Fibroblast of lung (primary cell): ENCODE measurements at regions not wholly inside any gene's neighbourhood (a gene's known extent, or its start where the extent isn't known, plus 50 kb on each side); places are given as distances from the start of the nearest gene placed in this dataset.

ENCODE experiments used
- DNase-seq, 2 donors: peaks; one replicate each; pipeline versions ENCODE4 v3.0.0 to v3.0.0-alpha.2; 2010; ENCODE audit warnings: low read depth in 2 of 2
- H2AFZ ChIP-seq: 2 replicates; pipeline ENCODE4 v1.5.1; 2012; ENCODE audit warnings: low read length, control low read depth, inconsistent platforms
- H3K27ac ChIP-seq: 2 replicates; pipeline ENCODE4 v1.5.1; 2011; ENCODE audit warnings: low read length, control low read depth; ENCODE audit not compliant: insufficient read depth
- H3K27me3 ChIP-seq: 2 replicates; pipeline ENCODE4 v1.5.1; 2011; ENCODE audit warnings: mild to moderate bottlenecking, low read length; ENCODE audit not compliant: control insufficient read depth, insufficient read depth
- H3K36me3 ChIP-seq: 2 replicates; pipeline ENCODE4 v1.5.1; 2011; ENCODE audit warnings: low read length; ENCODE audit not compliant: control insufficient read depth, insufficient read depth
- H3K4me1 ChIP-seq: 2 replicates; pipeline ENCODE4 v1.5.1; 2011; ENCODE audit warnings: low read length; ENCODE audit not compliant: control insufficient read depth, insufficient read depth; ENCODE audit errors: extremely low read depth
- H3K4me2 ChIP-seq: 2 replicates; pipeline ENCODE4 v1.5.1; 2011; ENCODE audit warnings: low read length, control low read depth; ENCODE audit not compliant: insufficient read depth; ENCODE audit errors: extremely low read depth
- H3K4me3 ChIP-seq, 4 experiments: fragments of 200-600 bp in 1 of 4; sonication (generic) in 1 of 4; replicated peaks in 1 of 4; 2 replicates each; pipeline ENCODE4 v1.5.1; 2011 to 2016; ENCODE audit warnings: low read length in 4 of 4, low read depth in 3 of 4, mild to moderate bottlenecking in 3 of 4, control low read depth in 2 of 4, inconsistent platforms in 1 of 4, mixed read lengths in 1 of 4; ENCODE audit not compliant: insufficient read depth in 1 of 4; ENCODE audit errors: control extremely low read depth in 1 of 4
- H3K79me2 ChIP-seq: 2 replicates; pipeline ENCODE4 v1.5.1; 2012; ENCODE audit warnings: mild to moderate bottlenecking, low read length, inconsistent platforms; ENCODE audit not compliant: control insufficient read depth, insufficient read depth
- H3K9ac ChIP-seq: 2 replicates; pipeline ENCODE4 v1.5.1; 2011; ENCODE audit warnings: mild to moderate bottlenecking, low read length, control low read depth; ENCODE audit not compliant: insufficient read depth
- H3K9me3 ChIP-seq: 2 replicates; pipeline ENCODE4 v1.5.1; 2012; ENCODE audit warnings: low read depth, low read length; ENCODE audit not compliant: control insufficient read depth, insufficient read depth
- H4K20me1 ChIP-seq: 2 replicates; pipeline ENCODE4 v1.5.1; 2011; ENCODE audit warnings: low read length; ENCODE audit not compliant: control insufficient read depth, insufficient read depth; ENCODE audit errors: extremely low read depth
- EZH2 ChIP-seq: IDR thresholded peaks from 2 replicates; pipeline ENCODE4 v1.5.1; 2012; ENCODE audit warnings: low read length, control low read depth, mild to moderate bottlenecking; ENCODE audit errors: missing control alignments
- TF ChIP-seq, protein P1 (sequence below), 2 donors: IDR thresholded peaks in 1 of 2; conservative IDR thresholded peaks in 1 of 2; 1 replicate in 1 of 2; 2 replicates in 1 of 2; pipeline ENCODE4 v1.5.1; 2011 to 2012; ENCODE audit warnings: low read length in 2 of 2, control low read depth in 1 of 2, inconsistent platforms in 1 of 2, low read depth in 1 of 2, mild to moderate bottlenecking in 1 of 2

DNA sequence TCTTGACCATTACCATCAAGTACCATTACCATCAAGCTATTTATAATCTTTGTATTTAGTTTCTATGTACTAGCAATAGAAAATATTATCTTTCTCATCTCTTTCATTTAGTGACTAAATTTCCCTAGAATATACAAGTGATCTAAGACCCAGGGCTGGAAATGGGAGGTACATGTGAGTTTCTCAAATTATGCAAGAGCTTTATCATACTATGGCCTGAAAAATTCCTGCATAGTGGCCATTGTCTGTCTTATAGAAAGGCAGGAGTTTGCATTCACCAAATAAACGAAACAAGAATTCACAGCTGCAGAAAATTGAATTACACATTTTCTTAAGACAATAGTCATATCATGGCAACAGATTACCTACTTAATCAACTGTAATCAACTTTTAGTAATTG, 50.7 kb upstream of the HDAC9 start:
- no peaks in the 10 kb centered on the region for H3K4me1 ChIP-seq
- no peak overlapping the region for H3K9ac ChIP-seq
- no peak overlapping the region for H3K27ac ChIP-seq
- H3K4me2 ChIP-seq, result no peak overlapping the region
- H3K27me3 ChIP-seq, result no peaks in the 10 kb centered on the region
- no peak for DNase-seq
- TF ChIP-seq, protein P1, sequence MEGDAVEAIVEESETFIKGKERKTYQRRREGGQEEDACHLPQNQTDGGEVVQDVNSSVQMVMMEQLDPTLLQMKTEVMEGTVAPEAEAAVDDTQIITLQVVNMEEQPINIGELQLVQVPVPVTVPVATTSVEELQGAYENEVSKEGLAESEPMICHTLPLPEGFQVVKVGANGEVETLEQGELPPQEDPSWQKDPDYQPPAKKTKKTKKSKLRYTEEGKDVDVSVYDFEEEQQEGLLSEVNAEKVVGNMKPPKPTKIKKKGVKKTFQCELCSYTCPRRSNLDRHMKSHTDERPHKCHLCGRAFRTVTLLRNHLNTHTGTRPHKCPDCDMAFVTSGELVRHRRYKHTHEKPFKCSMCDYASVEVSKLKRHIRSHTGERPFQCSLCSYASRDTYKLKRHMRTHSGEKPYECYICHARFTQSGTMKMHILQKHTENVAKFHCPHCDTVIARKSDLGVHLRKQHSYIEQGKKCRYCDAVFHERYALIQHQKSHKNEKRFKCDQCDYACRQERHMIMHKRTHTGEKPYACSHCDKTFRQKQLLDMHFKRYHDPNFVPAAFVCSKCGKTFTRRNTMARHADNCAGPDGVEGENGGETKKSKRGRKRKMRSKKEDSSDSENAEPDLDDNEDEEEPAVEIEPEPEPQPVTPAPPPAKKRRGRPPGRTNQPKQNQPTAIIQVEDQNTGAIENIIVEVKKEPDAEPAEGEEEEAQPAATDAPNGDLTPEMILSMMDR (conservative IDR thresholded peaks at IDR 0.05 in 1 of 2, IDR thresholded peaks at IDR 0.05 in 1 of 2; ENCODE audit: low read depth in 1 of 2, low read length in 2 of 2), result no peak
- TF ChIP-seq EZH2, result no peak
- no peaks in the 10 kb centered on the region for H4K20me1 ChIP-seq
- H3K9me3 ChIP-seq, result no peaks in the 10 kb centered on the region
- no peaks in the 10 kb centered on the region for H3K36me3 ChIP-seq
- no peaks in the 10 kb centered on the region for H3K79me2 ChIP-seq
- H3K4me3 ChIP-seq, result no peak overlapping the region
- H2AFZ ChIP-seq, result no peak overlapping the region

DNA sequence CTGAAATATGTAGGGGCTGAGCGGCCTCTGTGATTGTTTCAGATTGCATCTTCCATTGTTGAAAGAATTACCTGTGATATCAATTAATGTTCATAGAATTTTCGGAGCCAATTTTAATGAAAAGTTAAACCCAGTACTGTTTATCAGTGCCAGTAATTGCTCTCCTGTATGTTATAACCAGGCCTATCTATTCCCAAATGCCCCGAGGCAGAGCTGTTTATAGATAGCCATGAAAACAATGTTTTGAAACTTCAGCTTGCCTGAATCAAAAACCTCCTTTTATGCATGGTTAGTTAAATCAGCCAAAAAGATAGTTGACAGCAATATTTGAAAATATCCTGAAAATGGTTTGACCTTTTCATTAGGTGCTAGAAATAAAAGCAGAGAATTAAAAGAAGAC, 50.1 kb upstream of the HDAC9 start:
- no peak for TF ChIP-seq EZH2
- TF ChIP-seq, protein P1 (conservative IDR thresholded peaks at IDR 0.05 in 1 of 2, IDR thresholded peaks at IDR 0.05 in 1 of 2; ENCODE audit: low read depth in 1 of 2, low read length in 2 of 2), result no peak
- Histone ChIP-seq H2AFZ (no peak overlapping the region), H3K27me3 (no peaks in the 10 kb centered on the region), H3K4me3 (no peak overlapping the region), H3K4me2 (no peak overlapping the region), H4K20me1 (no peaks in the 10 kb centered on the region), H3K27ac (no peak overlapping the region), H3K4me1 (no peaks in the 10 kb centered on the region), H3K9me3 (no peaks in the 10 kb centered on the region), H3K79me2 (no peaks in the 10 kb centered on the region), H3K36me3 (no peaks in the 10 kb centered on the region), H3K9ac (no peak overlapping the region)
- no peak for DNase-seq
